Ectodermal cell (in vitro differentiated cells): ENCODE measurements at regions not wholly inside any gene's neighbourhood (a gene's known extent, or its start where the extent isn't known, plus 50 kb on each side); places are given as distances from the start of the nearest gene placed in this dataset.
"Not testable (repeated sequence)": the region's sequence is repeated elsewhere in the genome, so short reads cannot be mapped to it uniquely, and the experiment has no call there.

ENCODE experiments used
- H3K27ac ChIP-seq: 2 replicates; pipeline ENCODE4 v1.7.0; 2013; ENCODE audit warnings: mild to moderate bottlenecking, low read depth, low read length; ENCODE audit not compliant: insufficient read depth, poor library complexity, severe bottlenecking
- H3K27me3 ChIP-seq: 2 replicates; pipeline ENCODE4 v1.7.0; 2013; ENCODE audit warnings: mild to moderate bottlenecking, low read length; ENCODE audit not compliant: insufficient read depth, control insufficient read depth, poor library complexity, severe bottlenecking
- H3K36me3 ChIP-seq: one replicate; pipeline ENCODE4 v1.7.0; 2013; ENCODE audit warnings: low read length; ENCODE audit not compliant: control insufficient read depth, insufficient read depth
- H3K4me1 ChIP-seq: one replicate; pipeline ENCODE4 v1.7.0; 2013; ENCODE audit warnings: low read length; ENCODE audit not compliant: control insufficient read depth, insufficient read depth
- H3K4me3 ChIP-seq: 2 replicates; pipeline ENCODE4 v1.7.0; 2013; ENCODE audit warnings: low read depth, low read length, control low read depth; ENCODE audit not compliant: insufficient read depth
- H3K9me3 ChIP-seq: 2 replicates; pipeline ENCODE4 v1.7.0; 2013; ENCODE audit warnings: mild to moderate bottlenecking, low read length, moderate library complexity; ENCODE audit not compliant: control insufficient read depth
- WGBS, 2 experiments: methylation state at CpG; one replicate each; pipeline ENCODE4 v1.1.7; 2013; ENCODE audit warnings: missing lambda C conversion rate in 2 of 2; 5-methylcytosine and 5-hydroxymethylcytosine counted together

GRCh38 chr7:73961991-73962390 is 66.0 kb upstream of the ELN start:
- 91 to 95% methylated on average over 7 of the region's 9 CpGs for WGBS, 2 experiments
- not testable (repeated sequence) for H3K9me3 ChIP-seq, H3K27ac ChIP-seq, H3K36me3 ChIP-seq, H3K27me3 ChIP-seq, H3K4me3 ChIP-seq, H3K4me1 ChIP-seq

- H3K9me3 ChIP-seq = no peaks in the 10 kb centered on the region
- H3K4me3 ChIP-seq = no peak overlapping the region
- 95 to 100% methylated on average over 1 to 2 of the region's 2 CpGs for WGBS, 2 experiments
- H3K27ac ChIP-seq = no peak overlapping the region
- H3K36me3 ChIP-seq = no peaks in the 10 kb centered on the region
- no peaks in the 10 kb centered on the region for H3K4me1 ChIP-seq
- H3K27me3 ChIP-seq = no peaks in the 10 kb centered on the region
Observed at GRCh38 chr7:73963252-73963822, 64.6 kb upstream of the ELN start.

- WGBS, 2 experiments = 92 to 97% methylated on average over 4 of the region's 4 CpGs
Observed at GRCh38 chr7:73964786-73965185, 63.2 kb upstream of the ELN start.

GRCh38 chr7:73966062-73966940 is 61.7 kb upstream of the ELN start:
- Histone ChIP-seq H3K4me1 (no peaks in the 10 kb centered on the region), H3K9me3 (no peaks in the 10 kb centered on the region), H3K27me3 (no peaks in the 10 kb centered on the region), H3K27ac (no peak overlapping the region), H3K4me3 (no peak overlapping the region), H3K36me3 (no peaks in the 10 kb centered on the region)
- 95% methylated on average over 15 to 16 of the region's 16 CpGs for WGBS, 2 experiments

More at GRCh38 chr7:73964786-73965185, 63.2 kb upstream of the ELN start:
- no peaks in the 10 kb centered on the region for H3K9me3 ChIP-seq
- no peaks in the 10 kb centered on the region for H3K27me3 ChIP-seq
- no peaks in the 10 kb centered on the region for H3K4me1 ChIP-seq
- no peak overlapping the region for H3K4me3 ChIP-seq
- H3K27ac ChIP-seq = no peak overlapping the region
- H3K36me3 ChIP-seq = no peaks in the 10 kb centered on the region

- Histone ChIP-seq H3K36me3 (no peaks in the 10 kb centered on the region), H3K27ac (no peak overlapping the region)
Observed at GRCh38 chr7:73966941-73967831, 60.8 kb upstream of the ELN start.

GRCh38 chr7:73967832-73968290 is 60.1 kb upstream of the ELN start:
- Histone ChIP-seq H3K27ac (no peak overlapping the region), H3K9me3 (no peaks in the 10 kb centered on the region), H3K27me3 (no peaks in the 10 kb centered on the region), H3K36me3 (no peaks in the 10 kb centered on the region), H3K4me1 (no peaks in the 10 kb centered on the region), H3K4me3 (no peak overlapping the region)
- WGBS, 2 experiments = 95% methylated on average over 2 of the region's 2 CpGs

More at GRCh38 chr7:73966941-73967831, 60.8 kb upstream of the ELN start:
- no peaks in the 10 kb centered on the region for H3K4me1 ChIP-seq
- no peaks in the 10 kb centered on the region for H3K9me3 ChIP-seq
- H3K4me3 ChIP-seq = no peak overlapping the region
- WGBS, 2 experiments = 72 to 74% methylated on average over 11 of the region's 11 CpGs
- no peaks in the 10 kb centered on the region for H3K27me3 ChIP-seq

- Histone ChIP-seq H3K27me3 (no peaks in the 10 kb centered on the region), H3K4me3 (no peak overlapping the region), H3K36me3 (no peaks in the 10 kb centered on the region), H3K27ac (no peak overlapping the region), H3K4me1 (no peaks in the 10 kb centered on the region), H3K9me3 (no peaks in the 10 kb centered on the region)
Observed at GRCh38 chr7:73968487-73968886, 59.5 kb upstream of the ELN start.

- H3K4me1 ChIP-seq = no peaks in the 10 kb centered on the region
- no peak overlapping the region for H3K4me3 ChIP-seq
- WGBS, 2 experiments = 90 to 93% methylated on average over 4 of the region's 4 CpGs
- no peaks in the 10 kb centered on the region for H3K9me3 ChIP-seq
- H3K27me3 ChIP-seq = no peaks in the 10 kb centered on the region
- no peaks in the 10 kb centered on the region for H3K36me3 ChIP-seq
- no peak overlapping the region for H3K27ac ChIP-seq
Observed at GRCh38 chr7:73969991-73970390, 58.0 kb upstream of the ELN start.

- H3K4me1 ChIP-seq = no peaks in the 10 kb centered on the region
- no peaks in the 10 kb centered on the region for H3K9me3 ChIP-seq
- no peak overlapping the region for H3K4me3 ChIP-seq
- 91 to 94% methylated on average over 12 of the region's 12 CpGs for WGBS, 2 experiments
- no peaks in the 10 kb centered on the region for H3K27me3 ChIP-seq
- no peaks in the 10 kb centered on the region for H3K36me3 ChIP-seq
- H3K27ac ChIP-seq = no peak overlapping the region
Observed at GRCh38 chr7:73970801-73971229, 57.2 kb upstream of the ELN start.

GRCh38 chr7:73971322-73971703 is 56.7 kb upstream of the ELN start:
- 82 to 86% methylated on average over 4 of the region's 4 CpGs for WGBS, 2 experiments
- Histone ChIP-seq H3K27ac (no peak overlapping the region), H3K4me1 (no peaks in the 10 kb centered on the region), H3K4me3 (no peak overlapping the region), H3K9me3 (no peaks in the 10 kb centered on the region), H3K27me3 (no peaks in the 10 kb centered on the region), H3K36me3 (no peaks in the 10 kb centered on the region)
